C4-2B (cell line): ENCODE measurements at regions not wholly inside any gene's neighbourhood (a gene's known extent, or its start where the extent isn't known, plus 50 kb on each side); places are given as distances from the start of the nearest gene placed in this dataset.

Experiments used
- CTCF ChIP-seq: fragments of 450-650 bp; conservative IDR thresholded peaks from 2 replicates; pipeline ENCODE4 v1.5.1; 2017; ENCODE audit warnings: mild to moderate bottlenecking
- ZFX ChIP-seq: fragments of 450-650 bp; IDR thresholded peaks from 2 replicates; pipeline ENCODE4 v1.6.1; 2017

DNA sequence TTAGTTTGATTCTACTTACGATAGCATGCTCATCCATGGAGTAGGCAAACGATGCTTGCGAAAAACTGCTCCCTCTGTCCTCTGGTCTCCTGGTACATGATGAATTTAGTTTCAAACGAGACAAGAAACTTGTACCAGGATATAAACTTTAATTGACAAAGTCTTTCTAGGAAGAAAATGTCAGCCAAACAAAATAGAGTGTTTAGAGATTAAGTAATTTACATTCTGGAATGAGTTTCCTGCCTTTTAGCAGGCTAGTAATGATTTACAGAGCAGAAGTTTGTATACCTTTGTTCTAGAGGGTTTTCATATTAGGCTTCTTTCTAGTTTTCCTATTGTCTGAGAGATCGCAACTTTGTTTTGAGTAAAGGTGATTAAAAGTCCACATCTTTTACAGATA, 206.9 kb downstream of the RPL10L start:
- TF ChIP-seq CTCF: no peak
- no peak for TF ChIP-seq ZFX
